Osteocyte (in vitro differentiated cells): ENCODE measurements at regions not wholly inside any gene's neighbourhood (a gene's known extent, or its start where the extent isn't known, plus 50 kb on each side); places are given as distances from the start of the nearest gene placed in this dataset.

Experiments used
- DNase-seq: peaks from one replicate; pipeline ENCODE4 v3.0.0; 2021; ENCODE audit warnings: mixed read lengths; ENCODE audit not compliant: unreplicated experiment; ENCODE audit errors: extremely low spot score
- H3K27ac Mint-ChIP-seq: one replicate; pipeline ENCODE4 v1.8.0; 2021; ENCODE audit warnings: mild to moderate bottlenecking, mixed read lengths; ENCODE audit not compliant: unreplicated experiment
- H3K27me3 Mint-ChIP-seq: one replicate; pipeline ENCODE4 v1.8.0; 2021; ENCODE audit warnings: mixed read lengths; ENCODE audit not compliant: unreplicated experiment
- H3K36me3 Mint-ChIP-seq: one replicate; pipeline ENCODE4 v1.8.0; 2021; ENCODE audit warnings: mixed read lengths; ENCODE audit not compliant: unreplicated experiment
- H3K4me1 Mint-ChIP-seq: one replicate; pipeline ENCODE4 v1.8.0; 2021; ENCODE audit warnings: mixed read lengths; ENCODE audit not compliant: unreplicated experiment
- H3K4me3 Mint-ChIP-seq: one replicate; pipeline ENCODE4 v1.8.0; 2021; ENCODE audit warnings: mild to moderate bottlenecking, moderate library complexity, mixed read lengths; ENCODE audit not compliant: unreplicated experiment
- H3K9me3 Mint-ChIP-seq: one replicate; pipeline ENCODE4 v1.8.0; 2021; ENCODE audit warnings: mixed read lengths; ENCODE audit not compliant: unreplicated experiment
- CTCF ChIP-seq: fragments of 200-600 bp; sonication (generic); IDR thresholded peaks from 2 replicates; pipeline ENCODE4 v1.5.0; 2021; ENCODE audit warnings: antibody characterized with exemption, mild to moderate bottlenecking, moderate library complexity

DNA sequence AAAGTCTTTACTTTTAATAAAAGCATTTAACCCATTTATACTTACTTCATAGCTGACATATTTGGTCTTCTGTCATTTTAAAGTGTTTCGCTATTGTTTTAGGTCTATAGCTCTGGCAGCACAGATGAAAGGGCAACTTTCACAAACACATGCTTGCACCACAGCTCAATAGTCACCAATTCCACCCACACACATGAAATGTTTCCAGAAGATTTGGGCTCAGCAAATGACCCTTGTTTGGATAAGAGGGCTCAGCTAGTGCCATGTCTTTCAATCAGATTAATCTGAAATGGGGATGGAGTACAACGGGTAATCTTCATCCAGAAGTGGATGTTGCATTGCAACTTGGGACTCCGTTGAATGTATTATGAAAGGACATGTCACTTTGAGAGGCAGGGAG is 176.0 kb downstream of the FGF18 start:
- Mint-ChIP-seq H3K36me3 (no peaks in the 10 kb centered on the region), H3K27ac (no peak overlapping the region), H3K9me3 (no peaks in the 10 kb centered on the region), H3K4me1 (no peaks in the 10 kb centered on the region), H3K4me3 (no peak overlapping the region), H3K27me3 (peaks cover 21% of the 10 kb centered on the region)
- TF ChIP-seq CTCF, result no peak
- DNase-seq, result no peak

DNA sequence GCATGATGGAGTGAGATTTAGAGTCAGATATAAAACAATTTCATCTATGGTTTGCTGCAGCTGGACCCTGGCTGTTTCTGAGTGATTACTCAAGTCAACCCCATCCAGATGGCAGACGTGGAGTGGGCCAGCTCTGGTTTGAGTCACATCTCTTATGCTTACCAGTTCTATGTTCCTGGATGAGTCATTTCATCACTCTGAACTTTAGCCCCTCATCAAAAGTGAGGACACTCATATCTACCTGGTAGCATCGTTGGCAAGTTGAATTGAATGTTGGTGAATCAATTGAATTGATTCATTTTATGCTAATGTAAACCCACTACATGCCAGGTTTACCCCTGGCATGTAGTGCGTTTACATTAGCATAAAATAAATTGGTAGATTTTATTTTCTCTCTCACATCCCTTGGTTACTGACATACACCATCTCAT is 176.4 kb downstream of the FGF18 start:
- Mint-ChIP-seq H3K27ac (no peak overlapping the region), H3K9me3 (no peaks in the 10 kb centered on the region), H3K36me3 (no peaks in the 10 kb centered on the region), H3K4me1 (no peaks in the 10 kb centered on the region), H3K4me3 (no peak overlapping the region), H3K27me3 (peaks cover 22% of the 10 kb centered on the region)
- DNase-seq, result peak; percentile 10
- no peak for TF ChIP-seq CTCF

DNA sequence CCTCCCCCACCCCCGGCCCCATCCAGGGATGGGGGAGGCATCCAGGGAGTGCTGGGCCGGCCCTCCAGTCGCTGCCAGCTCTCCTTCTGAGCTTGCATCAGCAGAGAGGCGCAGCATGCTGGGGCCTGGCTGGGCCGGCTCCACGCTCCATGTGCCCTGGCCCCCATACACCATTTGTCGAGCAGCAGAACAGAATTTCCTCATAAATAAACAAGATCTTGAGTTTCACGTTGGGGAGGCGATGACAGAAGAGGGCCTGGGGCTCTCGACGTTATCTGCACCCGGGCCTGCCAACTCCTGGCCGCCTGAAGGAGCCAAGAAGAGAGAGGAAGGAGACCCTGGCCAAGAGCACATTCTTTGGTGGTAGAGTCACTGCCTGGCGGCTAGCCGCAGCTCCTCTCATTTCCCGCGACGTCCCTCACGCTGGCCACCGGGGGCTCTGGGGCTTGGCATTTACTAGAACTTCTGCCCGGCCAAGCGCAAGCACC is 177.0 kb downstream of the FGF18 start:
- Mint-ChIP-seq H3K4me3 (no peak overlapping the region), H3K27ac (no peak overlapping the region), H3K9me3 (no peaks in the 10 kb centered on the region), H3K36me3 (no peaks in the 10 kb centered on the region), H3K27me3 (peaks cover 23% of the 10 kb centered on the region), H3K4me1 (no peaks in the 10 kb centered on the region)
- no peak for TF ChIP-seq CTCF
- peak; percentile 80 for DNase-seq

DNA sequence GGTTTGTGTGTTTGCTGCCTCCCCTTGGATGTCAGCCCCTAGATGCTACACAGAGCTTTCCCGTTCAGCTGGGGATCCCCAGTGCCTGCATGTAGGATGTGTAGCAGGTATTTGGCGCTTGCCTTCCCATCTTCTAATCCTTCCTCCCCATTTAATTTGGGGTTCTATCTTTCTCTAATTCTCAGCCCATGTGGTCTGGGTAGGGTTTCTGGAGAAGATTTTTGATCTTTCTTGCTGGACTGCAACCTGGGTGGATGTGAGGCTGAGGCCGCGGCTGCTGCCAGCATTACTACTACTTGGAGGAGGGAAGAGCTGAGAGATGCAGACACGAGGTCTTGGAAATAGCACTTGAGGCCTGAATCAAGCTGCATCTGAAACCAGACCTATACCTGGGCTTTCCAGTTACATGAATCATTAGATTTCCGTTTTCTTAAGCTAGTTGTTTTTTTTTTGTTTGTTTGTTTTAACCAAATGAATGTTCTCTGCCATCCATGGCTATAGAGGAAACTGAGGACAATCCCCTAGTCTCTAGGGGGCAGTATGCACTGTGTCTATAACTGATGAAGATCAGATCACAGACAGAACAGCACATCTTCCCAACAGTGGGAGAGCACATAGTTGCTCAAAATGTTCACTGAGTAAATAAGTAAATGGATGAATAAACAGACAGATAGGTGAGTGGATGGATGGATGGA is 178.6 kb downstream of the FGF18 start:
- no peak for TF ChIP-seq CTCF
- H3K4me3 Mint-ChIP-seq, result no peak overlapping the region
- H3K27ac Mint-ChIP-seq, result no peak overlapping the region
- peak; percentile 44 for DNase-seq
- H3K36me3 Mint-ChIP-seq, result no peaks in the 10 kb centered on the region
- peaks cover 36% of the 10 kb centered on the region for H3K27me3 Mint-ChIP-seq
- H3K9me3 Mint-ChIP-seq, result no peaks in the 10 kb centered on the region
- no peaks in the 10 kb centered on the region for H3K4me1 Mint-ChIP-seq

DNA sequence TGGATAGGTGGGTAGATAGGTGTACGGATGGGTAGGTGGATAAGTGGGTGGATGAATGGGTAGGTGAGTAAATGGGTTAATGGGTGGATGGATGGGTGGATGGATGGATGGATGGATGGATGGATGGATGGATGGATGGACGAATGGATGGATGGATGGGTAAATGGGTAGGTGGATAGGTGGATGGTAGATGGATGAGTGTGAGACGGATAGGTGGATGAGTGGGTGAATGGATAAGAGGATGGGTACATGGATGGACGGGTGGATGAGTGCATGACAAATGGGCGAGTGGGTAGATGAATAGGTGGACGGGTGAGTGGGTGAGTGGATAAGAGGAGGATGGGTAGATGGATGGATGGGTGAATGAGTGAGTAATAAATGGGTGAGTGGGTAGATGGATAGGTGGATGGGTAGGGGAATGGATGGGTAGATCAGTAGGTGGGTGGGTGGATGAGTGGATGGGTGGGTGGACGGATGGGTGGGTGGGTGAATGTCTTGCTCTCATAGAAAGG is 179.2 kb downstream of the FGF18 start:
- no peak for TF ChIP-seq CTCF
- Mint-ChIP-seq H3K4me1 (no peaks in the 10 kb centered on the region), H3K27me3 (peaks cover 39% of the 10 kb centered on the region), H3K9me3 (no peaks in the 10 kb centered on the region), H3K36me3 (no peaks in the 10 kb centered on the region), H3K4me3 (no peak overlapping the region), H3K27ac (no peak overlapping the region)
- DNase-seq, result peak; percentile 40
